ENCODE measurements at regions not wholly inside any gene's neighbourhood (a gene's known extent, or its start where the extent isn't known, plus 50 kb on each side); places are given as distances from the start of the nearest gene placed in this dataset.
A peak's percentile ranks its signal among the peaks of the same experiment; 100 is the strongest.
"Not testable (repeated sequence)": the region's sequence is repeated elsewhere in the genome, so short reads cannot be mapped to it uniquely, and the experiment has no call there.

GRCh38 chr5:176144508-176144907, 93.7 kb upstream of the SIMC1 start:
- no peak overlapping the region for H3K27ac ChIP-seq (ENCODE audit: low read depth in 2 of 2, low read length in 2 of 2)
- no peak overlapping the region for H3K4me3 ChIP-seq (ENCODE audit: low read length in 3 of 3)
- no peaks in the 10 kb centered on the region for H3K27me3 ChIP-seq (ENCODE audit: control insufficient read depth, insufficient read depth, low read length)
- H3K9me3 ChIP-seq (ENCODE audit: control insufficient read depth in 2 of 3, insufficient read depth in 1 of 3, low read length in 3 of 3): no peaks in the 10 kb centered on the region
- no peaks in the 10 kb centered on the region for H3K36me3 ChIP-seq (ENCODE audit: control insufficient read depth in 2 of 3, insufficient read depth in 3 of 3, low read length in 3 of 3)
- intact Hi-C loops (cut with DNase I): no loop called here
- H3K9ac ChIP-seq (ENCODE audit: low read length in 3 of 3): no peak overlapping the region
- FAIRE-seq (no peak), DNase-seq (no peak)
- H3K4me1 ChIP-seq (ENCODE audit: control insufficient read depth in 2 of 3, insufficient read depth in 2 of 3, low read depth in 1 of 3, low read length in 3 of 3): no peaks in the 10 kb centered on the region
- no peak for TF ChIP-seq CTCF (IDR thresholded peaks at IDR 0.05; ENCODE audit: borderline replicate concordance, extremely low read depth, insufficient read depth)

GRCh38 chr5:176149948-176150347, 88.3 kb upstream of the SIMC1 start:
- FAIRE-seq; H3K9ac ChIP-seq (ENCODE audit: low read length in 3 of 3); H3K27ac ChIP-seq (ENCODE audit: low read depth in 2 of 2, low read length in 2 of 2); H3K36me3 ChIP-seq (ENCODE audit: control insufficient read depth in 2 of 3, insufficient read depth in 3 of 3, low read length in 3 of 3); H3K27me3 ChIP-seq (ENCODE audit: control insufficient read depth, insufficient read depth, low read length); H3K9me3 ChIP-seq (ENCODE audit: control insufficient read depth in 2 of 3, insufficient read depth in 1 of 3, low read length in 3 of 3); H3K4me1 ChIP-seq (ENCODE audit: control insufficient read depth in 2 of 3, insufficient read depth in 2 of 3, low read depth in 1 of 3, low read length in 3 of 3); DNase-seq; intact Hi-C loops (cut with DNase I); H3K4me3 ChIP-seq (ENCODE audit: low read length in 3 of 3): not testable (repeated sequence)

- Histone ChIP-seq H3K4me3 (ENCODE audit: low read length in 3 of 3) (no peak overlapping the region), H3K4me1 (ENCODE audit: control insufficient read depth in 2 of 3, insufficient read depth in 2 of 3, low read depth in 1 of 3, low read length in 3 of 3) (no peaks in the 10 kb centered on the region), H3K9me3 (ENCODE audit: control insufficient read depth in 2 of 3, insufficient read depth in 1 of 3, low read length in 3 of 3) (no peaks in the 10 kb centered on the region), H3K27ac (ENCODE audit: low read depth in 2 of 2, low read length in 2 of 2) (no peak overlapping the region), H3K27me3 (ENCODE audit: control insufficient read depth, insufficient read depth, low read length) (no peaks in the 10 kb centered on the region), H3K9ac (ENCODE audit: low read length in 3 of 3) (no peak overlapping the region), H3K36me3 (ENCODE audit: control insufficient read depth in 2 of 3, insufficient read depth in 3 of 3, low read length in 3 of 3) (no peaks in the 10 kb centered on the region)
- FAIRE-seq: no peak
- TF ChIP-seq CTCF (IDR thresholded peaks at IDR 0.05; ENCODE audit: borderline replicate concordance, extremely low read depth, insufficient read depth): no peak
- DNase-seq: peak in 4 of 5 donors; percentile 60 to 77 (median 68)
- intact Hi-C loops (cut with DNase I): no loop called here
Measured at GRCh38 chr5:176151281-176151680, 86.9 kb upstream of the SIMC1 start.

GRCh38 chr5:176152191-176152929, 85.9 kb upstream of the SIMC1 start:
- no peaks in the 10 kb centered on the region for H3K27me3 ChIP-seq (ENCODE audit: control insufficient read depth, insufficient read depth, low read length)
- no peaks in the 10 kb centered on the region for H3K36me3 ChIP-seq (ENCODE audit: control insufficient read depth in 2 of 3, insufficient read depth in 3 of 3, low read length in 3 of 3)
- intact Hi-C loops (cut with DNase I): no loop called here
- H3K9ac ChIP-seq (ENCODE audit: low read length in 3 of 3): no peak overlapping the region
- no peak for TF ChIP-seq CTCF (IDR thresholded peaks at IDR 0.05; ENCODE audit: borderline replicate concordance, extremely low read depth, insufficient read depth)
- FAIRE-seq: no peak
- H3K4me3 ChIP-seq (ENCODE audit: low read length in 3 of 3): no peak overlapping the region
- no peaks in the 10 kb centered on the region for H3K9me3 ChIP-seq (ENCODE audit: control insufficient read depth in 2 of 3, insufficient read depth in 1 of 3, low read length in 3 of 3)
- H3K4me1 ChIP-seq (ENCODE audit: control insufficient read depth in 2 of 3, insufficient read depth in 2 of 3, low read depth in 1 of 3, low read length in 3 of 3): no peaks in the 10 kb centered on the region
- peak in 4 of 5 donors; percentile 77 to 87 (median 82) for DNase-seq
- no peak overlapping the region for H3K27ac ChIP-seq (ENCODE audit: low read depth in 2 of 2, low read length in 2 of 2)
